Stimulated activated naive CD8-positive, alpha-beta T cell treated with anti-CD3 and anti-CD28 coated beads, Interleukin-15, Interleukin-2, amounts not matched to agents 100 ng/mL and 50 ng/mL, for 24 hours (primary cell): ENCODE measurements at regions not wholly inside any gene's neighbourhood (a gene's known extent, or its start where the extent isn't known, plus 50 kb on each side); places are given as distances from the start of the nearest gene placed in this dataset.
"Not testable (repeated sequence)": the region's sequence is repeated elsewhere in the genome, so short reads cannot be mapped to it uniquely, and the experiment has no call there.

Source experiments
- H3K27ac Mint-ChIP-seq: one replicate; pipeline ENCODE4 v1.8.0; 2021; ENCODE audit warnings: mild to moderate bottlenecking, mixed read lengths
- H3K27me3 Mint-ChIP-seq: one replicate; pipeline ENCODE4 v1.8.0; 2021; ENCODE audit warnings: mixed read lengths
- H3K36me3 Mint-ChIP-seq: one replicate; pipeline ENCODE4 v1.8.0; 2021; ENCODE audit warnings: low read depth, mixed read lengths
- H3K4me1 Mint-ChIP-seq: one replicate; pipeline ENCODE4 v1.8.0; 2021; ENCODE audit warnings: low read depth, mixed read lengths
- H3K4me3 Mint-ChIP-seq: one replicate; pipeline ENCODE4 v1.8.0; 2021; ENCODE audit warnings: mild to moderate bottlenecking, mixed read lengths
- H3K9me3 Mint-ChIP-seq: one replicate; pipeline ENCODE4 v1.8.0; 2021; ENCODE audit warnings: mixed read lengths

DNA sequence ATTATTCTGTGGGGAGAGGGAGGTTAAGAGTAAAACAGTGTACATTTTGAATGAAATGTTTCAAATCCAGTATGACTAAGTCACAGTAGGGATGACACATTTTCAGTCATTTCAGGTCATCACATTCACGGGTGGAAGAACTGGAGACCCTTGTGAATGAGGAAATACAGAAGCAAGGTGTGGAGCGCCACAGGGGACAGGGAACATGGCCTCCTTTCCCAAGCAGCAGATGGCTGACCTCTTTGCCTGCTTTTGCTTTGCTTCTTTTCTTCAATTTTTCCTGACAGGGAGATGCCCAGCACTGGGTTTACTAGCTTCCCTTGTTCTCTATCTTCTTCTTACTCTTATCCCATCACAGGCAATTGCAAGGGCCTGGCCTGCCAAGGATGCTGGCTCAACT, 278.9 kb upstream of the DLGAP1 start:
- Mint-ChIP-seq H3K9me3 (peaks cover 10% of the 10 kb centered on the region), H3K27ac (no peak overlapping the region), H3K4me1 (no peaks in the 10 kb centered on the region), H3K4me3 (no peak overlapping the region), H3K36me3 (no peaks in the 10 kb centered on the region), H3K27me3 (no peaks in the 10 kb centered on the region)

- Mint-ChIP-seq H3K4me1 (no peaks in the 10 kb centered on the region), H3K27me3 (no peaks in the 10 kb centered on the region), H3K36me3 (no peaks in the 10 kb centered on the region), H3K4me3 (no peak overlapping the region), H3K9me3 (peaks cover 12% of the 10 kb centered on the region), H3K27ac (no peak overlapping the region)
Observed at GRCh38 chr18:4721545-4721944, 266.4 kb upstream of the DLGAP1 start.

- no peaks in the 10 kb centered on the region for H3K27me3 Mint-ChIP-seq
- H3K4me1 Mint-ChIP-seq, result no peaks in the 10 kb centered on the region
- peaks cover 12% of the 10 kb centered on the region for H3K9me3 Mint-ChIP-seq
- H3K4me3 Mint-ChIP-seq, result no peak overlapping the region
- no peak overlapping the region for H3K27ac Mint-ChIP-seq
- no peaks in the 10 kb centered on the region for H3K36me3 Mint-ChIP-seq
Observed at GRCh38 chr18:4720518-4720917, 265.4 kb upstream of the DLGAP1 start.

DNA sequence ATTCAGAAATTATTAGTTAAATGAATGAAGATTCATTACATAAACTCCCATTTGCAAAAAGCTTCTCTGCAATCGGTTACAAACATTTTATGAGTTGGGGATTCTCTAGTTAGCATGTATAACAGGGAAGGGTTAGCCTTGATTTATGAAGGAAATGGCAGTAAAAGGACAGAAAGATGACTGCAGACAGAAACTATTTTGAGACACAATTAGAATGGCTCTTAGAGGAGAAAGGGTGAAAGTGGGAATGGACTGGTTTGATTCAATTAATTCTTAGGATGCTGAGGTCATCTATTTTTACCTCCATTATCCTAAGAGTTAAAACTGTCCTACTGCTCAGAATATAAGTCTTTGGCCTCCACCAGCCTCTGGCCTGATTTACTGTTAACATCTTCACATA, 250.8 kb upstream of the DLGAP1 start:
- Mint-ChIP-seq H3K27ac (no peak overlapping the region), H3K36me3 (no peaks in the 10 kb centered on the region), H3K9me3 (peaks cover 4% of the 10 kb centered on the region), H3K27me3 (no peaks in the 10 kb centered on the region), H3K4me3 (no peak overlapping the region), H3K4me1 (no peaks in the 10 kb centered on the region)

DNA sequence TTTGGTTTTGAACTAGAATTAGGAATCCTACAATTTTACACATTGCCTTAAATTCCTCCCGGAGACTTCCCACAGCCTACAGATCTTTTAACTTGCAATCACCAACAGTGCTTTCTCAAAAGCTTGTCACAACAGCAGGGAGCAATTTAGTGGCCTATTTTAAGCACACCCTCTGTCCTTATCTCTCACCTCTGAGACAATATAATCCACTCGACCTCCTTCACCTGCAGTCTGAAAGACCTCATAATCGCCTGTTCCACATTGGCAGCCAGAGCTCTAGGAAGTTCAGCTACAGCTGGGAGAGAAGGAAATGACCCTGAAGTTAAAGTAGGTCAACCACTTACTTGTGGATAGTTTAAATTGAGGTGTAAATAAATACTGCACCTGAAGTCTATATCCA, 249.7 kb upstream of the DLGAP1 start:
- Mint-ChIP-seq H3K27me3 (no peaks in the 10 kb centered on the region), H3K9me3 (peaks cover 4% of the 10 kb centered on the region), H3K27ac (no peak overlapping the region), H3K4me3 (no peak overlapping the region), H3K4me1 (no peaks in the 10 kb centered on the region), H3K36me3 (no peaks in the 10 kb centered on the region)

- H3K9me3 Mint-ChIP-seq, result peaks cover 13% of the 10 kb centered on the region
- H3K4me1 Mint-ChIP-seq, result no peaks in the 10 kb centered on the region
- H3K27me3 Mint-ChIP-seq, result no peaks in the 10 kb centered on the region
- H3K4me3 Mint-ChIP-seq, result no peak overlapping the region
- H3K36me3 Mint-ChIP-seq, result no peaks in the 10 kb centered on the region
- H3K27ac Mint-ChIP-seq, result no peak overlapping the region
Observed at GRCh38 chr18:4691836-4692235, 236.7 kb upstream of the DLGAP1 start.

GRCh38 chr18:4678685-4679084, 223.6 kb upstream of the DLGAP1 start:
- not testable (repeated sequence) for H3K4me3 Mint-ChIP-seq, H3K27ac Mint-ChIP-seq, H3K27me3 Mint-ChIP-seq, H3K4me1 Mint-ChIP-seq, H3K36me3 Mint-ChIP-seq
- H3K9me3 Mint-ChIP-seq, result peaks cover 19% of the 10 kb centered on the region

DNA sequence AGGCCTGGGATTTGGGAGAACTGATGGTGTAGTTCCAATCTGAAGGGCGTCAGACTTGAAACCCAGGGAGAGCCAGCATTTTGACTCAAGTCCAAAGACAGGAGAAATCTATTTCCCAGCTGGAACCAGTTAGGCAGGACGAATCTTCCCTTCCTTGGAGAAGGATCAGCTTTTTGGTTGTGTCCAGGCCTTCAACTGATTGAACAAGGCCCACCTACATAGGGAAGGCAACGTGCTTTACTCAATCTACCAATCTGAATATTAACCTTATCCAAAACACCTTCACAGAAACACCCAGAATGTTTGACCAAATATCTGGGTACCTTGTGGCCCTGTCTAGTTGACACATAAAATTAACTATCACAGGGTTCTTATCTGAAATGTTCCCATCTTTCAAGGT, 221.9 kb upstream of the DLGAP1 start:
- H3K4me3 Mint-ChIP-seq, result no peak overlapping the region
- H3K27me3 Mint-ChIP-seq, result no peaks in the 10 kb centered on the region
- H3K9me3 Mint-ChIP-seq, result peaks cover 19% of the 10 kb centered on the region
- H3K27ac Mint-ChIP-seq, result no peak overlapping the region
- no peaks in the 10 kb centered on the region for H3K4me1 Mint-ChIP-seq
- H3K36me3 Mint-ChIP-seq, result no peaks in the 10 kb centered on the region

GRCh38 chr18:4672162-4672561, 217.1 kb upstream of the DLGAP1 start:
- no peaks in the 10 kb centered on the region for H3K4me1 Mint-ChIP-seq

GRCh38 chr18:4658804-4659203, 203.7 kb upstream of the DLGAP1 start:
- Mint-ChIP-seq H3K9me3 (peaks cover 3% of the 10 kb centered on the region), H3K4me3 (no peak overlapping the region), H3K36me3 (no peaks in the 10 kb centered on the region), H3K4me1 (no peaks in the 10 kb centered on the region), H3K27ac (no peak overlapping the region), H3K27me3 (no peaks in the 10 kb centered on the region)

More at GRCh38 chr18:4672162-4672561, 217.1 kb upstream of the DLGAP1 start:
- Mint-ChIP-seq H3K4me3 (no peak overlapping the region), H3K27ac (no peak overlapping the region), H3K27me3 (no peaks in the 10 kb centered on the region), H3K9me3 (peaks cover 24% of the 10 kb centered on the region), H3K36me3 (no peaks in the 10 kb centered on the region)

GRCh38 chr18:4653418-4653817, 198.3 kb upstream of the DLGAP1 start:
- no peak overlapping the region for H3K27ac Mint-ChIP-seq
- H3K4me3 Mint-ChIP-seq, result no peak overlapping the region
- H3K4me1 Mint-ChIP-seq, result no peaks in the 10 kb centered on the region
- H3K9me3 Mint-ChIP-seq, result peaks cover 5% of the 10 kb centered on the region
- no peaks in the 10 kb centered on the region for H3K36me3 Mint-ChIP-seq
- H3K27me3 Mint-ChIP-seq, result no peaks in the 10 kb centered on the region

DNA sequence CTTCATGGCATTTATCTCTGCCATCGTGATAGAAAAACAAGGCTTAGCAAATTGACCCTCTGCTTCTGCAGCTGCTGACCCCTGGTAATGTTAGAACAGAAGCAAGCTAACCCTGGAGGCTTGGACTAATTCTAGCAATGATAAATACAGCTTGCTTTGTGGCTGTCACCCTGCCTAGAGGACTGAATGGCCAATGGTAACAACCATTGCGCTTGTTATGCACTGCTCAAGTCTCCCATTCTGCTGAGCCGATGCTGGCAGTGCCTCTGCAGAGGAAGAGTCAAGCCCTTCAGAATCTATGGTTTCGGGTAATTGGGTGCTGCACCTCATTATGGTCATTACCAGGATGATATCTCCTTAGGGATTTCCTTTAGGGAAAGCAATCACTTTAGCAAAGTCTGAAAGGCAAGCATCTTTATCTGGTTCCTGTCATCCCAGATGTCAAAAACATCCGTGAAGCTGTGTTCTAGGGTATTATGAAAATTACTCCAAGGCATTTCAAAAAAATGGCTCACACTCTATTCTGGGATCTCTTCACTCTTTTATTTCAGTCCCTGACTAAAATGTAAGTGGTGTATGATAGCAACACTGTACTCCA, 186.8 kb upstream of the DLGAP1 start:
- Mint-ChIP-seq H3K27ac (no peak overlapping the region), H3K4me3 (no peak overlapping the region), H3K27me3 (no peaks in the 10 kb centered on the region), H3K4me1 (no peaks in the 10 kb centered on the region), H3K36me3 (no peaks in the 10 kb centered on the region), H3K9me3 (peaks cover 13% of the 10 kb centered on the region)

DNA sequence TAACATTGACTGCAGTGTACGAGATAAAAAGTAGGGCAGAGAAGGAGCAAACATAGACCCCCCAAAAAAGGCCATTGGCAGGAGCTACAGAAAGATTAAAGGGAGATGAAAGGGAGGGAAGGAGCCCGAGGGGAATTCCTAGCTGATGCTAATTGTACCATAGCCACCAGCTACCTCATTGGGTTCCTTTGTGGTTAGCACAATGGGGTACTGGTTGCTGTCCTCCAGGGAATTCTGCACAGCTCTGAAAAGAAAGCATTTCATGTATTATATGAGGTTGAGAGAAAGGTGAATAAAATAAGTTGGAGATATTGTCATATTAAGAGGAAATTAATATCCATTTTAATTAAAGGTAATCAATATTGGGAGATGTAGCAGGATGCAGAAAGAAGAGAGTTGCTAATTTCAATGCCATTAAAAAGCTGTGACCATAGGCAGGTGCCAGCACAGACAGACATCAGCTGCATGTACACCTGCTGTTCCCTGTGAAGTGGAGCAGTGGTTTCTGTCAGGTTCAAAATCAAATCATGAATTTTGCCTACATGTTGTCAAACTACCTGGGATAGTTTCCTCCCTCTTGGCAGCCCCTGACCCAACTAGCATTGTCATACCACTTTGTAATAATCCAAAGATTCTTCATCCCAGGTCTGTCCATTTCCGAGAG, 185.4 kb upstream of the DLGAP1 start:
- H3K27me3 Mint-ChIP-seq, result no peaks in the 10 kb centered on the region
- no peaks in the 10 kb centered on the region for H3K36me3 Mint-ChIP-seq
- no peak overlapping the region for H3K27ac Mint-ChIP-seq
- H3K4me3 Mint-ChIP-seq, result no peak overlapping the region
- H3K9me3 Mint-ChIP-seq, result peaks cover 9% of the 10 kb centered on the region
- H3K4me1 Mint-ChIP-seq, result no peaks in the 10 kb centered on the region

DNA sequence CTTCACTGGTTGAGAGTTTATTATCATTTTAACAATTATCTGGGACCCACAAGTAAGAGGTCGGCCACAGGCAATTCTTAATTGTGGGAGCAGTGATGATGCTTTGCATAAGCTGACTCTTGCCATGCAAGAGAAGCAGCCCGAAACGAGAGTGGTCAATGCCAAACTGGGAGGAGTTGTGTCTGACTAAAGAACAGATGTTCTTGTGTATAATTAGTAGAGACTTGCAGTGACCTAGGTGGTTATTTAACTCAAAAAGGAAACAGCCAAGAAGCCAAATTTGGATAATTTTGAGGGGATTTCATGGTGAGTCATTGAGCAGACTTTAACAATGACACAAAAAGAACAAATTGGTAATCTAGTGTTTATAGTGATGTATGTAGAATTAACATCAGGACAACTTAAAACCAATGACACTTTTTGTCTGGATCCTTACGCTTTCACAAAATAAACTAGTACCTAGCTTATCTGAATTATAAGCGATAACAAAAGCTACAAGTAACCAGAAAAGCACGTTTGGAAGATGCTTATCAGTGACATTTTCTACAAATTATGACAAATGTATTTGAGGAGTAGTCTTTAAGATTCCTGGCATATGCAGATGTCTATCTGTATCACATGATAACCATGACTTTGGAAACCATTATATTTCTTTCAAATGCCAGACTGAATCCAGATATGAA, 184.7 kb upstream of the DLGAP1 start:
- Mint-ChIP-seq H3K9me3 (peaks cover 8% of the 10 kb centered on the region), H3K4me1 (no peaks in the 10 kb centered on the region), H3K36me3 (no peaks in the 10 kb centered on the region), H3K27me3 (no peaks in the 10 kb centered on the region), H3K27ac (no peak overlapping the region), H3K4me3 (no peak overlapping the region)

DNA sequence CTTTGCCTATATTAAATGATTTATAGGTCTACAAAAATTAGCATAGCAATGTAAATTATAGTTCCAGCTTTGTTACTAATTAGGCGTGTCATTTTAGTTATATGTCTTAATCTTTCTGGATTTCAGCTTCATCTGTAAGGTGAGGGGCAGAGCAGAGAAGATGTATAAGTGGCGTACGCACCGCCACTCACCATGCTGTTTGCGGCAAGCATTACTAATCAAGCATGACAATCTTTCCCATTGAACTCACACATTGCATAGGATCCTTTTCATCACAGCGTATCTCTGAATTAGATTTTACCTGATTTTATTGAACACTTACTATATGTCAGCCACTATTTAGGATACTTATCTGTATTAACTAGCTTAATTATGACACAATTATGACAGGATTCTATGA, 183.6 kb upstream of the DLGAP1 start:
- H3K9me3 Mint-ChIP-seq, result peaks cover 8% of the 10 kb centered on the region
- H3K27me3 Mint-ChIP-seq, result no peaks in the 10 kb centered on the region
- H3K36me3 Mint-ChIP-seq, result no peaks in the 10 kb centered on the region
- no peaks in the 10 kb centered on the region for H3K4me1 Mint-ChIP-seq
- no peak overlapping the region for H3K4me3 Mint-ChIP-seq
- no peak overlapping the region for H3K27ac Mint-ChIP-seq

GRCh38 chr18:4637876-4638275, 182.8 kb upstream of the DLGAP1 start:
- Mint-ChIP-seq H3K4me1 (no peaks in the 10 kb centered on the region), H3K27me3 (no peaks in the 10 kb centered on the region), H3K36me3 (no peaks in the 10 kb centered on the region), H3K4me3 (no peak overlapping the region), H3K9me3 (peaks cover 9% of the 10 kb centered on the region), H3K27ac (no peak overlapping the region)
